ENCODE measurements at regions not wholly inside any gene's neighbourhood (a gene's known extent, or its start where the extent isn't known, plus 50 kb on each side); places are given as distances from the start of the nearest gene placed in this dataset.

DNA sequence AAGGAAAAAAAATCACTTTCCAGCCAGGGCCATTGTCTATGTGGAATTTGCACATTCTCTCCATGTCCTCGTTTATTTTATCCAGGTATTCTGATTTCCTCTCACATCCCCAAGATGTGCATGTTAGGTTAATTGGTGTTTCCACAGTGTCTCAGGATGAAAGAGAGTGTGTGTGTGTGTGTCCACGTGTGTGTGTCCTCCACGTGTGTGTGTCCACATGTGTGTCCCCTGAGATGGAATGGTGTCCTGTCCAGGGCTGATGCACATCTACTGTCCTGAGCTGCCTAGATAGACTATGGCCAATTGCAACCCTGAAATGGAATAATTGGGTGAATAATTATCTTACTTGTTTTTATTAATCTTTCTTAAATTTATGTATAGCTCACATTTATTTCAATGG is 2436.5 kb downstream of the PCDH9 start:
- POLR2A ChIA-PET: no interaction called here
- no peak overlapping the region for H3K4me3 ChIP-seq (replicated peaks in 1 of 2; ENCODE audit: low read depth in 1 of 2, low read length in 2 of 2)
- RAD21 ChIA-PET (ENCODE audit: low non-redundant PET in 1 of 2, low total read pairs in 2 of 2, uncharacterized antibody in 2 of 2, unreplicated experiment in 2 of 2): interaction anchor here in 1 of 2 experiments (0.7 kb wide), 1 partner anchor 11 kb away, joined by 3 read pairs; no protein-coding TSS in a partner anchor
- no peak for DNase-seq (ENCODE audit: low read depth, low spot score)
- no peak for ATAC-seq
- H3K9me3 ChIP-seq (ENCODE audit: control insufficient read depth in 1 of 2, insufficient read depth in 1 of 2, low read depth in 1 of 2, low read length in 2 of 2): no peaks in the 10 kb centered on the region
- H4K20me1 ChIP-seq (ENCODE audit: insufficient read depth): no peaks in the 10 kb centered on the region
- no peaks in the 10 kb centered on the region for H3K36me3 ChIP-seq (ENCODE audit: control insufficient read depth in 1 of 2, insufficient read depth in 2 of 2, low read length in 2 of 2)
- CTCF ChIA-PET: no interaction called here
- intact Hi-C loops (cut with micrococcal nuclease): loop anchor here (1.0 kb wide), 1 partner anchor 10 kb away; no protein-coding TSS in a partner anchor
- TF ChIP-seq RAD21 (IDR thresholded peaks at IDR 0.05; ENCODE audit: low read depth): no peak
- TF ChIP-seq CBX3 (IDR thresholded peaks at IDR 0.05; ENCODE audit: low read depth): no peak
- no peak for TF ChIP-seq FOSL1 (IDR thresholded peaks at IDR 0.05; ENCODE audit: low read depth)
- no peak for TF ChIP-seq TCF7L2 (IDR thresholded peaks at IDR 0.05; ENCODE audit: borderline replicate concordance, extremely low read depth, insufficient read depth, insufficient read length)
- TF ChIP-seq, protein P1, sequence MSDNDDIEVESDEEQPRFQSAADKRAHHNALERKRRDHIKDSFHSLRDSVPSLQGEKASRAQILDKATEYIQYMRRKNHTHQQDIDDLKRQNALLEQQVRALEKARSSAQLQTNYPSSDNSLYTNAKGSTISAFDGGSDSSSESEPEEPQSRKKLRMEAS (IDR thresholded peaks at IDR 0.05): no peak
- no peak for TF ChIP-seq EZH2 (IDR thresholded peaks at IDR 0.05)
- no peak for TF ChIP-seq ELF1 (IDR thresholded peaks at IDR 0.05; ENCODE audit: borderline replicate concordance, low read depth)
- TF ChIP-seq JUND (IDR thresholded peaks at IDR 0.05): no peak
- TF ChIP-seq, protein P2, sequence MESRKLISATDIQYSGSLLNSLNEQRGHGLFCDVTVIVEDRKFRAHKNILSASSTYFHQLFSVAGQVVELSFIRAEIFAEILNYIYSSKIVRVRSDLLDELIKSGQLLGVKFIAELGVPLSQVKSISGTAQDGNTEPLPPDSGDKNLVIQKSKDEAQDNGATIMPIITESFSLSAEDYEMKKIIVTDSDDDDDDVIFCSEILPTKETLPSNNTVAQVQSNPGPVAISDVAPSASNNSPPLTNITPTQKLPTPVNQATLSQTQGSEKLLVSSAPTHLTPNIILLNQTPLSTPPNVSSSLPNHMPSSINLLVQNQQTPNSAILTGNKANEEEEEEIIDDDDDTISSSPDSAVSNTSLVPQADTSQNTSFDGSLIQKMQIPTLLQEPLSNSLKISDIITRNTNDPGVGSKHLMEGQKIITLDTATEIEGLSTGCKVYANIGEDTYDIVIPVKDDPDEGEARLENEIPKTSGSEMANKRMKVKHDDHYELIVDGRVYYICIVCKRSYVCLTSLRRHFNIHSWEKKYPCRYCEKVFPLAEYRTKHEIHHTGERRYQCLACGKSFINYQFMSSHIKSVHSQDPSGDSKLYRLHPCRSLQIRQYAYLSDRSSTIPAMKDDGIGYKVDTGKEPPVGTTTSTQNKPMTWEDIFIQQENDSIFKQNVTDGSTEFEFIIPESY (IDR thresholded peaks at IDR 0.05; ENCODE audit: extremely low read depth, insufficient replicate concordance, low read length): no peak
- TF ChIP-seq EGR1 (IDR thresholded peaks at IDR 0.05; ENCODE audit: low read depth): no peak
- no peak for TF ChIP-seq SRF (IDR thresholded peaks at IDR 0.05; ENCODE audit: low read depth)
- TF ChIP-seq, protein P3, sequence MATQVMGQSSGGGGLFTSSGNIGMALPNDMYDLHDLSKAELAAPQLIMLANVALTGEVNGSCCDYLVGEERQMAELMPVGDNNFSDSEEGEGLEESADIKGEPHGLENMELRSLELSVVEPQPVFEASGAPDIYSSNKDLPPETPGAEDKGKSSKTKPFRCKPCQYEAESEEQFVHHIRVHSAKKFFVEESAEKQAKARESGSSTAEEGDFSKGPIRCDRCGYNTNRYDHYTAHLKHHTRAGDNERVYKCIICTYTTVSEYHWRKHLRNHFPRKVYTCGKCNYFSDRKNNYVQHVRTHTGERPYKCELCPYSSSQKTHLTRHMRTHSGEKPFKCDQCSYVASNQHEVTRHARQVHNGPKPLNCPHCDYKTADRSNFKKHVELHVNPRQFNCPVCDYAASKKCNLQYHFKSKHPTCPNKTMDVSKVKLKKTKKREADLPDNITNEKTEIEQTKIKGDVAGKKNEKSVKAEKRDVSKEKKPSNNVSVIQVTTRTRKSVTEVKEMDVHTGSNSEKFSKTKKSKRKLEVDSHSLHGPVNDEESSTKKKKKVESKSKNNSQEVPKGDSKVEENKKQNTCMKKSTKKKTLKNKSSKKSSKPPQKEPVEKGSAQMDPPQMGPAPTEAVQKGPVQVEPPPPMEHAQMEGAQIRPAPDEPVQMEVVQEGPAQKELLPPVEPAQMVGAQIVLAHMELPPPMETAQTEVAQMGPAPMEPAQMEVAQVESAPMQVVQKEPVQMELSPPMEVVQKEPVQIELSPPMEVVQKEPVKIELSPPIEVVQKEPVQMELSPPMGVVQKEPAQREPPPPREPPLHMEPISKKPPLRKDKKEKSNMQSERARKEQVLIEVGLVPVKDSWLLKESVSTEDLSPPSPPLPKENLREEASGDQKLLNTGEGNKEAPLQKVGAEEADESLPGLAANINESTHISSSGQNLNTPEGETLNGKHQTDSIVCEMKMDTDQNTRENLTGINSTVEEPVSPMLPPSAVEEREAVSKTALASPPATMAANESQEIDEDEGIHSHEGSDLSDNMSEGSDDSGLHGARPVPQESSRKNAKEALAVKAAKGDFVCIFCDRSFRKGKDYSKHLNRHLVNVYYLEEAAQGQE (IDR thresholded peaks at IDR 0.05; ENCODE audit: low read depth): no peak
- no peak for TF ChIP-seq SP1 (IDR thresholded peaks at IDR 0.05; ENCODE audit: low read depth)
- TF ChIP-seq, protein P4, sequence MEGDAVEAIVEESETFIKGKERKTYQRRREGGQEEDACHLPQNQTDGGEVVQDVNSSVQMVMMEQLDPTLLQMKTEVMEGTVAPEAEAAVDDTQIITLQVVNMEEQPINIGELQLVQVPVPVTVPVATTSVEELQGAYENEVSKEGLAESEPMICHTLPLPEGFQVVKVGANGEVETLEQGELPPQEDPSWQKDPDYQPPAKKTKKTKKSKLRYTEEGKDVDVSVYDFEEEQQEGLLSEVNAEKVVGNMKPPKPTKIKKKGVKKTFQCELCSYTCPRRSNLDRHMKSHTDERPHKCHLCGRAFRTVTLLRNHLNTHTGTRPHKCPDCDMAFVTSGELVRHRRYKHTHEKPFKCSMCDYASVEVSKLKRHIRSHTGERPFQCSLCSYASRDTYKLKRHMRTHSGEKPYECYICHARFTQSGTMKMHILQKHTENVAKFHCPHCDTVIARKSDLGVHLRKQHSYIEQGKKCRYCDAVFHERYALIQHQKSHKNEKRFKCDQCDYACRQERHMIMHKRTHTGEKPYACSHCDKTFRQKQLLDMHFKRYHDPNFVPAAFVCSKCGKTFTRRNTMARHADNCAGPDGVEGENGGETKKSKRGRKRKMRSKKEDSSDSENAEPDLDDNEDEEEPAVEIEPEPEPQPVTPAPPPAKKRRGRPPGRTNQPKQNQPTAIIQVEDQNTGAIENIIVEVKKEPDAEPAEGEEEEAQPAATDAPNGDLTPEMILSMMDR (IDR thresholded peaks at IDR 0.05 in 2 of 3, conservative IDR thresholded peaks at IDR 0.05 in 1 of 3; ENCODE audit: borderline replicate concordance in 1 of 3, insufficient read depth in 1 of 3, low read depth in 2 of 3, low read length in 2 of 3): no peak
- no peak for TF ChIP-seq YY1 (IDR thresholded peaks at IDR 0.05; ENCODE audit: extremely low read depth, insufficient replicate concordance, low read depth, low read length)
- no peak overlapping the region for H3K27ac ChIP-seq (ENCODE audit: low read depth, low read length)
- no peak overlapping the region for H3K4me2 ChIP-seq (ENCODE audit: low read length)
- H3K9ac ChIP-seq (ENCODE audit: low read length): no peak overlapping the region
- no peaks in the 10 kb centered on the region for H3K4me1 ChIP-seq (ENCODE audit: control insufficient read depth in 1 of 2, insufficient read depth in 2 of 2, low read length in 2 of 2)
- no peaks in the 10 kb centered on the region for H3K9me2 ChIP-seq (ENCODE audit: insufficient read depth)
- no peak overlapping the region for H2AFZ ChIP-seq (ENCODE audit: low read depth, low read length, poor library complexity, severe bottlenecking)
- H3K27me3 ChIP-seq (ENCODE audit: insufficient read depth, low read length): no peaks in the 10 kb centered on the region
- no TSS peak for BruUV-seq (replicated peaks)
- no peaks in the 10 kb centered on the region for H3K79me2 ChIP-seq (ENCODE audit: insufficient read depth, low read length)

Measured in HCT116 (cell line).